ENCODE measurements at regions not wholly inside any gene's neighbourhood (a gene's known extent, or its start where the extent isn't known, plus 50 kb on each side); places are given as distances from the start of the nearest gene placed in this dataset.

DNA sequence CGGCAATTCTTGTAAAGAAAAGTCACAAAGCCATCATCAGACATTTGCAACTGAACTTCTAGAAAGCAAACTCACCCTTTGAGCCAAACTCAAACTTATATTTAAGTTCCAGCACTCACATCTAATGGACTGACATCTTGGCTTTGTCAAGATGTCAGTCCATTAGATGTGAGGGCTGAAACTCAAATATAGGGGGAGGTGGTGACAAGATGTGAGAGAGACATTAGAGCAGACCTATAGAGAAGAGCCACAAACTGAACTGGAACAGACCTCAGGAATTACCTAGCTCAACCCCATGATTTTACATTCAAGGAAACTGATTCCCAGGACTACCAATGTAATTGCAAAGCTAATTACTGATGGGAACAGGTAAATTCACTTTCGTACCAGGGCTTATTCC lies 543.8 kb downstream of the TNS1 start:
- ChIA-PET CTCF (interaction anchor here (1.0 to 1.6 kb wide), 3 partner anchors 15 to 37 kb away, joined by 3 read pairs; no protein-coding TSS in a partner anchor), POLR2A (no interaction called here)
- DNase-seq (ENCODE audit: extremely low spot score): no peak
- TF ChIP-seq, protein P1, sequence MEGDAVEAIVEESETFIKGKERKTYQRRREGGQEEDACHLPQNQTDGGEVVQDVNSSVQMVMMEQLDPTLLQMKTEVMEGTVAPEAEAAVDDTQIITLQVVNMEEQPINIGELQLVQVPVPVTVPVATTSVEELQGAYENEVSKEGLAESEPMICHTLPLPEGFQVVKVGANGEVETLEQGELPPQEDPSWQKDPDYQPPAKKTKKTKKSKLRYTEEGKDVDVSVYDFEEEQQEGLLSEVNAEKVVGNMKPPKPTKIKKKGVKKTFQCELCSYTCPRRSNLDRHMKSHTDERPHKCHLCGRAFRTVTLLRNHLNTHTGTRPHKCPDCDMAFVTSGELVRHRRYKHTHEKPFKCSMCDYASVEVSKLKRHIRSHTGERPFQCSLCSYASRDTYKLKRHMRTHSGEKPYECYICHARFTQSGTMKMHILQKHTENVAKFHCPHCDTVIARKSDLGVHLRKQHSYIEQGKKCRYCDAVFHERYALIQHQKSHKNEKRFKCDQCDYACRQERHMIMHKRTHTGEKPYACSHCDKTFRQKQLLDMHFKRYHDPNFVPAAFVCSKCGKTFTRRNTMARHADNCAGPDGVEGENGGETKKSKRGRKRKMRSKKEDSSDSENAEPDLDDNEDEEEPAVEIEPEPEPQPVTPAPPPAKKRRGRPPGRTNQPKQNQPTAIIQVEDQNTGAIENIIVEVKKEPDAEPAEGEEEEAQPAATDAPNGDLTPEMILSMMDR (IDR thresholded peaks at IDR 0.05; ENCODE audit: control extremely low read depth, extremely low read depth, low read depth, missing control alignments): no peak

DNA sequence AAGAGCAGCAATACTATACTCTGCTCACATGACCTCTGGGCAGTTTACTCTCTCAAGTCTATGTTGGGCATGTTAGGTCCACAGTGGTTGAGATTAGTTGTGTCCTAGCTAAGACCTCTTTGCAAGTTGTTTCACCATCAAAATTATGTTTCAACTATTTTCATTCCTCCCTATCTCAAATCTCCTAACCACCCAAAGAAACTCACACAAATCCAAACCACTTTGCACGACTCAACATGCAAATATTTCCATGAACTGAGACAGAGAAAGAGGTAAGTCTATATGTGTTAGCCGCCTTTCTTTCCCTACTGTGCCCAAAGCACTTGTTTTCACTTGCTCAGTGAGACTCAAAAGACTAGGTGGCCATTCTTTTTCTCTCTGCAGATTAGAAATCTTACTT lies 546.8 kb downstream of the TNS1 start:
- no peak for DNase-seq (ENCODE audit: extremely low spot score)
- ChIA-PET CTCF (interaction anchor here (0.9 kb wide), 1 partner anchor 9 kb away, joined by 3 read pairs; no protein-coding TSS in a partner anchor), POLR2A (no interaction called here)
- TF ChIP-seq, protein P1 (IDR thresholded peaks at IDR 0.05; ENCODE audit: control extremely low read depth, extremely low read depth, low read depth, missing control alignments): no peak

DNA sequence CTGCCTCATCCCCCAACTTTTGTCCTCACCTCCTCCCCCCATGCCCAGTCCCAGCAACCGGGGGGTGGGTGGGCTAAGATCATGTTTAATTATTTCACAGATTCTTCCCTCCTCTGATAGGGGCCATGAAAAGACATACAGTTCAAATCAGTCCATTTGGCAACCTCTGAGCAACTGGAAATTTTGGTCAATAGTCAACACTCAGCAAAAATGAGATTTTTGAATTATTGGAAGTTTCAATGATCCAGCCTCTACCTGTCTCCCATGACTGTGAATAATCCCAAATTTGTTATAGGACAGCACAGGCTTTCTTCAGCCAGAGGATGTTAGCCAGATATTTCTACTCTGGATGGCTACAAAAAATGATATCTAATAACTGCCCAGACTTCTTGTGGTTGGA lies 549.9 kb downstream of the TNS1 start:
- TF ChIP-seq, protein P1 (IDR thresholded peaks at IDR 0.05; ENCODE audit: control extremely low read depth, extremely low read depth, low read depth, missing control alignments): no peak
- CTCF ChIA-PET: interaction anchor here (1.0 to 1.3 kb wide), 3 partner anchors 9 to 14 kb away, joined by 3 to 5 read pairs (median 4); no protein-coding TSS in a partner anchor
- DNase-seq (ENCODE audit: extremely low spot score): no peak

DNA sequence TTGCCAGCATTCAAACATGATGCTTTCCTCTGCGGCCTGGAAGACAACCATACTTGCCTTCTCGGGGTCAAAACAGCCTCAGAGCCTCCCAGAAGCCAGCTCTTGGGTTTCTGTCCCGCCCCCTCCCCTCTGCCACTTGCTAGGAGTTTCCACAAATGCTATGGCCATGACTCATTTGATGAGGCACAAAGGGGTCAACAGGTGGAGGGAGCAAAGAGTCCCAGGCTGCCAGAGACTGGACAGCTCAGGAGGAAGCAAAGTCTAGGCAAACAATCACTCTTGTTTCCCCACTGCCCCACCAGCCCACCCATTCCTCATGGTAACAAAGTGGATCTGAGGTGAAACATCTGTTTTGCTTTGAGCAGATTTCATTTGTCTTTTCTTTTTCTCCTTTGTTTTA lies 551.1 kb downstream of the TNS1 start:
- TF ChIP-seq, protein P1 (IDR thresholded peaks at IDR 0.05; ENCODE audit: control extremely low read depth, extremely low read depth, low read depth, missing control alignments): no peak
- CTCF ChIA-PET: interaction anchor here (1.3 kb wide), 1 partner anchor 13 kb away, joined by 5 read pairs; no protein-coding TSS in a partner anchor
- POLR2A ChIA-PET: no interaction called here
- DNase-seq (ENCODE audit: extremely low spot score): no peak

More for the DNA sequence above, 549.9 kb downstream of the TNS1 start:
- POLR2A ChIA-PET: no interaction called here

- CTCF ChIA-PET: interaction anchor here (1.0 to 1.2 kb wide), 2 partner anchors 10 to 11 kb away, joined by 4 to 5 read pairs; no protein-coding TSS in a partner anchor
- TF ChIP-seq, protein P1 (IDR thresholded peaks at IDR 0.05; ENCODE audit: control extremely low read depth, extremely low read depth, low read depth, missing control alignments): no peak
- POLR2A ChIA-PET: no interaction called here
- no peak for DNase-seq (ENCODE audit: extremely low spot score)
Observed at GRCh38 chr2:217449444-217449843, 553.4 kb downstream of the TNS1 start.

- TF ChIP-seq, protein P1 (IDR thresholded peaks at IDR 0.05; ENCODE audit: control extremely low read depth, extremely low read depth, low read depth, missing control alignments): no peak
- ChIA-PET POLR2A (no interaction called here), CTCF (interaction anchor here (1.2 kb wide), 1 partner anchor 10 kb away, joined by 4 read pairs; no protein-coding TSS in a partner anchor)
- no peak for DNase-seq (ENCODE audit: extremely low spot score)
Observed at GRCh38 chr2:217448860-217449259, 553.9 kb downstream of the TNS1 start.

Data from GM10248 (cell line).